Pancreas (tissue), 10 donors: ENCODE measurements at regions not wholly inside any gene's neighbourhood (a gene's known extent, or its start where the extent isn't known, plus 50 kb on each side); places are given as distances from the start of the nearest gene placed in this dataset.

Source experiments
- ATAC-seq, 4 donors: fragments of 200-7000 bp; cut with Tn5 transposase; one replicate each; pipeline versions ENCODE4 v1.8.0 to v1.9.1; 2020; ENCODE audit warnings: mild to moderate bottlenecking in 4 of 4, moderate library complexity in 4 of 4
- DNase-seq, 6 donors: peaks; one replicate each; pipeline ENCODE4 v3.0.0-alpha.2; 2020
- FAIRE-seq: peaks from 2 replicates; lab custom pipeline; 2012; peaks lifted over from hg19 to GRCh38; lab: Jason Lieb, UNC
- H3K27ac ChIP-seq, 4 donors: fragments of 200-600 bp; sonication (generic); 1 replicate in 3 of 4; 2 replicates in 1 of 4; pipeline versions ENCODE4 v1.5.0 to v1.8.0; 2020
- H3K27me3 ChIP-seq, 4 donors: fragments of 200-600 bp; one replicate each; pipeline ENCODE4 v1.8.0; 2021
- H3K36me3 ChIP-seq, 3 donors: fragments of 200-600 bp; sonication (generic) in 1 of 3; one replicate each; pipeline versions ENCODE4 v1.5.0 to v1.8.0; 2020 to 2021
- H3K4me1 ChIP-seq, 3 donors: fragments of 200-600 bp; one replicate each; pipeline ENCODE4 v1.8.0; 2021
- H3K4me3 ChIP-seq, 4 donors: fragments of 200-600 bp; sonication (generic) in 2 of 4; one replicate each; pipeline versions ENCODE4 v1.5.0 to v1.8.0; 2020 to 2021
- H3K9me3 ChIP-seq, 4 donors: fragments of 200-600 bp; one replicate each; pipeline ENCODE4 v1.8.0; 2021
- CTCF ChIP-seq, 4 donors: fragments of 200-600 bp; sonication (generic) in 3 of 4; IDR thresholded peaks; one replicate each; pipeline versions ENCODE4 v1.5.0 to v1.8.0; 2021; ENCODE audit warnings: antibody characterized with exemption in 4 of 4
- WGBS, 2 donors: extraction: QIAGEN DNeasy Blood & Tissue Kit; methylation state at CpG; one replicate each; pipeline ENCODE4 v1.1.7; 2013; 5-methylcytosine and 5-hydroxymethylcytosine counted together
- intact Hi-C, 3 donors: fragments of 100-400 bp; cut with DNase I; formaldehyde crosslinking; loops; one replicate each; pipeline versions ENCODE4 v1.11.1 to v1.14.2; 2022
- donor health status: healthy with polysubstance abuse.
- donor health status: DM: no; HTN: no; CAD: no; lungs with moderate emphysema.
- donor health status: DM: no; HTN: no; CAD: no.
- donor health status: control.
- donor health status: control.
- donor health status: Bipolar disorder and iron deficiency.
- donor health status: DM: yes; HTN: yes; CAD: no.
- donor health status: DM: no; HTN: no; CAD: no.
- donor health status: DM: no; HTN: no; CAD: no.
- donor health status: DM: yes; HTN: yes; CAD: no.

GRCh38 chr6:139480356-139481165 is 106.1 kb upstream of the CITED2 start:
- no peaks in the 10 kb centered on the region for H3K27me3 ChIP-seq
- WGBS, 2 donors, result 67 to 75% methylated on average over 10 of the region's 10 CpGs
- intact Hi-C loops, result no loop called here
- ATAC-seq, result no peak
- FAIRE-seq, result no peak
- no peak for TF ChIP-seq CTCF (IDR thresholded peaks at IDR 0.05)
- no peak overlapping the region for H3K4me3 ChIP-seq
- peaks cover 0 to 3% (median 2%) of the 10 kb centered on the region in 3 donors for H3K4me1 ChIP-seq
- H3K27ac ChIP-seq, result no peak overlapping the region
- H3K36me3 ChIP-seq, result no peaks in the 10 kb centered on the region
- H3K9me3 ChIP-seq, result no peaks in the 10 kb centered on the region
- no peak for DNase-seq

DNA sequence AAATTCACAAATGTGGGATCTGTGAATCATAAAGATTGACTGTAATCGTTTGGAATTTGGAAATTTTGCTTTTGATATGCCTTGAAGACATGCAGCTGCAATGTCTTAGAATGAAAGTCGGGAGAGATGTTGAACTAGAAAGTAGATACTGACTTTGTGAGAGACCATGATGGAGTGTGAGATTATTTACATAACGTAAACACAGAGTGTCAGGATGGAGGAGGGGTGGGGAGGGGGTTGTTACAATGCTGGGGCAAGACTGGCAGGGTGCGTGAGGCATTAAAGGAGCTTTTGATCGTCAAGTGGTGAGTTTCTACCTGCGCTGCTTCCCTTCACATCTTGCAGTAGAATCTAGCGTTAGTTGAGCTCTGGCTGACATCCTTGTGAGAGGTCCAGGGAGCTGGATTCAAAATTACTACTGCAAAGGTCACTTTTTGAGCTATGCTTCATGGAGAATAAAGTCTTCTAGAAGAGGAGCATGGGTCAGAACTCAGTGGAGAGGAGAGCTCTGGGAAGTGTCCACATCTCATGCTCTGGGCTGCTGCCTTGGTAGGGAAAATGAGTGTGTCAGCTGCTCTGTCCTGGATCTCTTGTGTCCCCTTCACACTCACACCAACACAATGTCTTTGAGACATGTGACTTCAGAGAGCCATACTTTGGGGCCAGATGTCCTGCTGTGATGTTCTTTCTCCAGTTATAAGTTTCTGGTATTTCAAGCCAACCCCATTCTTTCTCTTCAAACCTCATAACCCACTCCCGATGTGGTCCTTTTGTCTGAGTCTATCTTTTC is 105.2 kb upstream of the CITED2 start:
- Histone ChIP-seq H3K4me3 (no peak overlapping the region), H3K36me3 (no peaks in the 10 kb centered on the region), H3K27ac (no peak overlapping the region), H3K4me1 (peaks cover 3 to 9% (median 6%) of the 10 kb centered on the region in 3 donors), H3K9me3 (no peaks in the 10 kb centered on the region), H3K27me3 (no peaks in the 10 kb centered on the region)
- DNase-seq (no peak), FAIRE-seq (no peak), ATAC-seq (no peak)
- TF ChIP-seq CTCF (IDR thresholded peaks at IDR 0.05), result no peak
- intact Hi-C loops, result no loop called here
- WGBS, 2 donors, result 87 to 90% methylated on average over 8 of the region's 8 CpGs

DNA sequence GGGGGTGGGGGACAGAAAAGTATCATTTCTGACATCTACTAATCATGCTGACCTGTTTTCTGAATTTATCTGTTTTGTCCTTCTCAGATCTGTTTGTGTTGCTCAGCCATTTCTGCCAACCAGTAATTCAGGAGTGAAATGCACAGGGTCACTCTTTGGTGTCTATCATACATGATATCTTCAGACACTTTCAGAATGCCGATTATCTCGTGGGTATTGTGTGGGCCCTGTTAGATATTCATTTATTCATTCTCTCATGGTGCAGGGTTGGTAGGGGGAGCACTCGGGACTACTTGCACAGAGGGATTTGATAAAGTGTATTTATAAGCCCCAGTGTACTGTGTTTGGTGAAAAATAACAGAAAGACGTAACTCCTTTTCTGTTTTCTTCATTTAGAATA is 101.2 kb upstream of the CITED2 start:
- no peak for TF ChIP-seq CTCF (IDR thresholded peaks at IDR 0.05)
- no peak for FAIRE-seq
- no peak overlapping the region for H3K4me3 ChIP-seq
- no peaks in the 10 kb centered on the region for H3K36me3 ChIP-seq
- intact Hi-C loops, result no loop called here
- 51 to 55% methylated on average over 4 of the region's 4 CpGs for WGBS, 2 donors
- no peak overlapping the region for H3K27ac ChIP-seq
- no peaks in the 10 kb centered on the region for H3K9me3 ChIP-seq
- H3K4me1 ChIP-seq, result peaks cover 5 to 25% (median 6%) of the 10 kb centered on the region in 3 donors
- DNase-seq, result no peak
- H3K27me3 ChIP-seq, result no peaks in the 10 kb centered on the region
- ATAC-seq, result no peak

- no peaks in the 10 kb centered on the region for H3K27me3 ChIP-seq
- H3K9me3 ChIP-seq, result no peaks in the 10 kb centered on the region
- no peak overlapping the region for H3K27ac ChIP-seq
- ATAC-seq (no peak), DNase-seq (no peak), FAIRE-seq (no peak)
- 83% methylated on average over 5 of the region's 5 CpGs for WGBS, 2 donors
- no peaks in the 10 kb centered on the region for H3K36me3 ChIP-seq
- H3K4me3 ChIP-seq, result no peak overlapping the region
- intact Hi-C loops, result no loop called here
- H3K4me1 ChIP-seq, result peaks cover 5 to 25% (median 6%) of the 10 kb centered on the region in 3 donors
- TF ChIP-seq CTCF (IDR thresholded peaks at IDR 0.05), result no peak
These were observed 100.8 kb upstream of the CITED2 start for GRCh38 chr6:139475241-139475640.
